HFFc6 (cell line): ENCODE measurements at regions not wholly inside any gene's neighbourhood (a gene's known extent, or its start where the extent isn't known, plus 50 kb on each side); places are given as distances from the start of the nearest gene placed in this dataset.

Experiments
- DNase-seq: peaks from one replicate; pipeline ENCODE4 v3.0.0-alpha.2; 2018
- H3K27ac Mint-ChIP-seq: 2 replicates; pipeline ENCODE4 v1.8.0; 2020; ENCODE audit warnings: mild to moderate bottlenecking, mixed read lengths
- H3K27me3 Mint-ChIP-seq: 2 replicates; pipeline ENCODE4 v1.8.0; 2021; ENCODE audit warnings: mild to moderate bottlenecking, moderate library complexity, mixed read lengths; ENCODE audit not compliant: insufficient read depth
- H3K36me3 Mint-ChIP-seq: 2 replicates; pipeline ENCODE4 v1.8.0; 2021; ENCODE audit warnings: low read depth, mixed read lengths
- H3K4me1 Mint-ChIP-seq: 2 replicates; pipeline ENCODE4 v1.8.0; 2020; ENCODE audit warnings: low read depth, mixed read lengths
- H3K4me3 Mint-ChIP-seq: 2 replicates; pipeline ENCODE4 v1.8.0; 2020; ENCODE audit warnings: mild to moderate bottlenecking, moderate library complexity, mixed read lengths
- H3K9me3 Mint-ChIP-seq: 2 replicates; pipeline ENCODE4 v1.8.0; 2020; ENCODE audit warnings: mild to moderate bottlenecking, mixed read lengths
- CTCF ChIP-seq: fragments of 200-600 bp; sonication (generic); IDR thresholded peaks from 2 replicates; pipeline ENCODE4 v1.5.0; 2021; ENCODE audit warnings: antibody characterized with exemption, mild to moderate bottlenecking

DNA sequence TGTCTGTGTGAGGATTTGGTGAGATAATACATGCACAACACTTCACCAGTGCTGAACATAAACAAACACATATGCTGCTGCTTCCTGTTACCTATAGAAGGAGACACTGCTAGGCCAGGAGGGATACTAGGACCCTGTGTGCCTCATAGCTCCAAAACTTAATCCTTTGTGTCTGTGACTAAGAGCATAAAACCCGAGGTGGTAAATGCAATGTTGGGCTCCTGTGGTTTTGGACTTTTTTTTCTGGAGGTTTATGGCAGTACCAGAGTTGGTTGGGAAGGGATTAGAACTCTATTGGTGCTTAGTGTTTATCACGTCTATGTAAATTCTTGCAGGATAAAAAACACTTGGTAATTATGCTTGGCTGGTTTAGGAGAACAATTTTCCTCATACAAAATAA lies 122.9 kb downstream of the NUF2 start:
- Mint-ChIP-seq H3K36me3 (no peaks in the 10 kb centered on the region), H3K4me1 (no peaks in the 10 kb centered on the region), H3K27ac (no peak overlapping the region), H3K27me3 (no peaks in the 10 kb centered on the region; the same call in none of the 2 replicates), H3K9me3 (no peaks in the 10 kb centered on the region), H3K4me3 (no peak overlapping the region)
- TF ChIP-seq CTCF: no peak
- no peak for DNase-seq

DNA sequence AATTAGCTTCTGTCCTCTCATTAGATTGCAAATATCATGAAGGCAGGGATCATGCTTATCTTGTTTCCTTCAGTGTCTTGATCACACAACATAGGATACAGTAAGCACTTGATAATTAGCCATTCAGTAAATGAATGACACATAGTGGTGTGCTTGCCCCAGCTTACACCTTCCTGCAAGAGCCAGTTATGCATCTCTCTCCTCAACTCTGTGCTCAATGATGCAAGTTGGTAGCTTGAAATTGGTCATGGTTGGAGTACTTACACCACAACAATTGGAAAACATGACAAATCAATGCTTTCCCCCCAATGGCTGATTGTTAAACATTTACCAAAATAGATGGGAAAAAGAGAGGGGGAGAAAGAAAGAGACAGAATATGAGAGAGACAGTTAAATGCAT lies 129.2 kb downstream of the NUF2 start:
- Mint-ChIP-seq H3K27ac (no peak overlapping the region), H3K27me3 (no peaks in the 10 kb centered on the region; the same call in 1 of the 2 replicates), H3K4me3 (no peak overlapping the region), H3K36me3 (no peaks in the 10 kb centered on the region), H3K4me1 (no peaks in the 10 kb centered on the region), H3K9me3 (no peaks in the 10 kb centered on the region)
- no peak for TF ChIP-seq CTCF
- DNase-seq: no peak

DNA sequence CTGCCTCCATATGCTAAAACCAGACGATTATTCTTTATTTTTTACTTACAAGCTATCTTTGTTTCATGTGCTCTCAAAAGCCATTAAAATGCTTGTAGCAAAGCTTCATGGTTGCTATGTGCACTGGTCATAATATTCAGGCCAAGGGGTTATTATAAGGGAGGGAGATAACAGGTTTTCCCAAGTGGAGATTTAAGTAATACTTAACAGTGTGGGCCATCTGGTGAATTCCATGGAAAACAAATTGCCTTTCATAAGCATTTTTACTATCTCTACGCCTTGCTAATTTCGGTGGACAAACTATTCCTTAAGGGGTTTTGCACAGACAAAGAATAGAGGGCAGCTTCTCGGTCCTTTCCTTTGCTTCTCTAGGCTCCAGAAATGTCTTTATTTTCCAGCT lies 137.8 kb downstream of the NUF2 start:
- Mint-ChIP-seq H3K27me3 (no peaks in the 10 kb centered on the region; the same call in 1 of the 2 replicates), H3K4me3 (no peak overlapping the region), H3K36me3 (no peaks in the 10 kb centered on the region), H3K27ac (no peak overlapping the region), H3K4me1 (no peaks in the 10 kb centered on the region), H3K9me3 (no peaks in the 10 kb centered on the region)
- TF ChIP-seq CTCF: no peak
- DNase-seq: no peak

- H3K4me1 Mint-ChIP-seq: no peaks in the 10 kb centered on the region
- no peaks in the 10 kb centered on the region for H3K36me3 Mint-ChIP-seq
- no peak for DNase-seq
- no peak overlapping the region for H3K27ac Mint-ChIP-seq
- no peak for TF ChIP-seq CTCF
- no peaks in the 10 kb centered on the region for H3K9me3 Mint-ChIP-seq
- no peak overlapping the region for H3K4me3 Mint-ChIP-seq
- H3K27me3 Mint-ChIP-seq: no peaks in the 10 kb centered on the region; the same call in 1 of the 2 replicates
Observed at GRCh38 chr1:163467289-163467688, 145.5 kb downstream of the NUF2 start.

DNA sequence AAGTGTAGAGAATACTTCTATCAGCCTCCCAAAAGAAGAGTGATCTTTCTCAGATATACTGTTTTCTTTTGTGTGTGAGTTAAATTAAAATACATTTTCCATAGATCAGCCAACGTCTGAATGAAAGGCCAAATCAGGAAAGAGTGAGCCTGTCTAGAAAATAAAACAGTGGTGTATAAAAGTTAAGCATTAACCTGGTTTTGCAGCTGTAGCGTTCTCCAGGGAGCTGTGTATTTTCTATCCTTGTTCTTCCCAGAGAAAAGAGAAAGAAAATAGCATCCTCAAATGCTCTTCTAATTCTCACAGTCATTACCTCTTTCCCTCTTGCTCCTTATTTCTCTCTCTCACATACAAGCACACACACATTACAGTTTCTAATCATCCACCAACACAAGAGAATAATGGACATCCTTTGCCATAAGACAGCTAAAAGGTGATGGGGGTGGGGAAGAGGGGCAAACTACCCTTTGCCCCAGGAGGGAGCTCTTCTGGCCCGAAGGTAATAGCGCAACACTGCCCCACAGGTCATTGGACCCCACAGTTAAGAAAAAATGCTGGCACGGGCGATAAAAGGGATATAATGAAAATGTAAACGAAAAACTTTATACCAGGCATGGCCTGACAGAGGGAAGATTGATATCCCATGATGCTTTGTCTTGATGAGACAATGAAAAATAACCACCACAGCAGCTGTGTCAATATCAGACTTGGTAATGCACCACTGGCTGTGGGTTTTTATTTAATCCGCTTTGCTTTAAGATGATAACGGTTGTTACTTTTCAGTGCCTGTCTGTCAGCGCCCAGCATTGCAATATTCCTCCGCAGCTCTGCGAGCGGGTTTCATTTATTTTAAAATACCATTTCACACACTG lies 150.3 kb downstream of the NUF2 start:
- TF ChIP-seq CTCF: no peak
- Mint-ChIP-seq H3K4me3 (no peak overlapping the region), H3K27ac (no peak overlapping the region), H3K27me3 (no peaks in the 10 kb centered on the region; the same call in none of the 2 replicates), H3K4me1 (no peaks in the 10 kb centered on the region), H3K9me3 (no peaks in the 10 kb centered on the region), H3K36me3 (no peaks in the 10 kb centered on the region)
- DNase-seq: no peak
